WI38 (cell line): ENCODE measurements at regions not wholly inside any gene's neighbourhood (a gene's known extent, or its start where the extent isn't known, plus 50 kb on each side); places are given as distances from the start of the nearest gene placed in this dataset.
"Not testable (repeated sequence)": the region's sequence is repeated elsewhere in the genome, so short reads cannot be mapped to it uniquely, and the experiment has no call there.

Experiments used
- H3K4me3 ChIP-seq: 2 replicates; pipeline ENCODE4 v1.5.1; 2011; ENCODE audit warnings: low read depth, mild to moderate bottlenecking, control low read depth, low read length
- TF ChIP-seq, protein P1 (sequence below): IDR thresholded peaks from 2 replicates; pipeline ENCODE4 v1.5.1; 2012; ENCODE audit warnings: low read depth, mild to moderate bottlenecking, control low read depth, low read length

DNA sequence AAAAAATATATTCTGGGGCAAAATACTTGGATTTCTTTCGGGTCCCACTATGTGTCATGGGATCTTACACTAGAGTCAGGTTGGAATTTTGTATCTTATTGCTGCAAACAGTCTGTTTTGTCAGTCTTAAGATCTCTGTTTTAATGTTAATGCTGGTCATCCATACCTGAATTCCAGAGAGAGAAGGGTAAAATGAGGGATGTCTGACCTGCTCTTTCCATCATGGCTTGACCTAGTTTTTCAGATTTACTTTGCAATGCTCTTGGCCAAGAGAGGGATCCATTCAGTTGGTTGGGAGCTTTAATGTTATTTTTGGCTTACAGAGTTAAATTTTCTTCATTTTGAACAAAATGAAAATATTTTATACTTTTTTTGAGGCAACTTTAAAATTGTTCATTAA lies 117.2 kb downstream of the CASP12 start:
- TF ChIP-seq, protein P1, sequence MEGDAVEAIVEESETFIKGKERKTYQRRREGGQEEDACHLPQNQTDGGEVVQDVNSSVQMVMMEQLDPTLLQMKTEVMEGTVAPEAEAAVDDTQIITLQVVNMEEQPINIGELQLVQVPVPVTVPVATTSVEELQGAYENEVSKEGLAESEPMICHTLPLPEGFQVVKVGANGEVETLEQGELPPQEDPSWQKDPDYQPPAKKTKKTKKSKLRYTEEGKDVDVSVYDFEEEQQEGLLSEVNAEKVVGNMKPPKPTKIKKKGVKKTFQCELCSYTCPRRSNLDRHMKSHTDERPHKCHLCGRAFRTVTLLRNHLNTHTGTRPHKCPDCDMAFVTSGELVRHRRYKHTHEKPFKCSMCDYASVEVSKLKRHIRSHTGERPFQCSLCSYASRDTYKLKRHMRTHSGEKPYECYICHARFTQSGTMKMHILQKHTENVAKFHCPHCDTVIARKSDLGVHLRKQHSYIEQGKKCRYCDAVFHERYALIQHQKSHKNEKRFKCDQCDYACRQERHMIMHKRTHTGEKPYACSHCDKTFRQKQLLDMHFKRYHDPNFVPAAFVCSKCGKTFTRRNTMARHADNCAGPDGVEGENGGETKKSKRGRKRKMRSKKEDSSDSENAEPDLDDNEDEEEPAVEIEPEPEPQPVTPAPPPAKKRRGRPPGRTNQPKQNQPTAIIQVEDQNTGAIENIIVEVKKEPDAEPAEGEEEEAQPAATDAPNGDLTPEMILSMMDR = no peak
- H3K4me3 ChIP-seq = no peak overlapping the region

DNA sequence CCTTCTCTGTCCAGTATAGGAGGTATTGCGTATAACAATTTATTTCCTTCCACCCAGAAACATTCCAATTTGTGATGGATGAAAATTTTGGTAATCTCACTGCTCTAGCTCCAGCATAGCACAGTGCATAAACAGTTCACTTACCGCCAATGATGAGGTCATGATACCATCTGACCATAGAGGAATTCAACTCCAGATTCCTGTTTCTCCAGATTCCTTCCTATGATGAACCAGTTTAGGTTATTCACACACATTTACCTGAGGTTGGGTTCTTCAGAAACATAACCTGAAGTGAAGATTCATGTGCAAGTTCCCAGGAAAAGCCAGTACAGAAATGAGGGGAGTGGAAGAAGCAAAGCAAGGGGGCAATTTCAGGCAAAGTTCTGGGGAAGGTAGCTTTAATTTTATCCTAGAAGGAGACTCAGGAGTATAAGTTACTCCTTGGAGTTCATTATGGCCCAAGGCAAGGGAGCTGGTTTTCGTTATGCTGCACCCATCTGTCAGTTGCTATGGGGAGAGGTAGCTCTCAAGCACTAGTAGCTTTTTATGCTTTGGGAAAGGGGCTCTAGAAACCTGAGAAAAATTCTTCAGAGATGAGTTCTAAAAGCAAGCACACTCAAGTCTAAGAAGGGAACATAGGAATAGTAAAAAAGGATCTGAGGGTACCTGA lies 121.6 kb downstream of the CASP12 start:
- TF ChIP-seq, protein P1 = no peak
- no peak overlapping the region for H3K4me3 ChIP-seq

DNA sequence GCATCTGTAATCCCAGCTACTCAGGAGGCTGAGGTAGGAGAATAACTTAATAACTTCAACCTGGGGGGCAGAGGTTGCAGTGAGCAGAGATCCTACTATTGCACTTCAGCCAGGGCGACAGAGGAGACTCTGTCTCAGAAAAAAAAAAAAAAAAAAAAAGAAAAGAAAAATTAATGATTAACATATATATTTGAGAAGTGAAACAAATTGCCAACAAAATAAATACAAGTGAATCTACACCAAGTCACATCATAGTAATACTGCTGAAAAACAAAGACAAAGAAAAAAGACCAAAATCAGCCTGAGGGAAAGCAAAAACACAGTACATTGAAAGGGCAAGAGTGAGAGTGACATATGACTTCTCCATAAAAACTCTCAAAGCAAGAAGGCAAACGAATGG lies 123.7 kb downstream of the CASP12 start:
- H3K4me3 ChIP-seq = no peak overlapping the region
- TF ChIP-seq, protein P1 = no peak

DNA sequence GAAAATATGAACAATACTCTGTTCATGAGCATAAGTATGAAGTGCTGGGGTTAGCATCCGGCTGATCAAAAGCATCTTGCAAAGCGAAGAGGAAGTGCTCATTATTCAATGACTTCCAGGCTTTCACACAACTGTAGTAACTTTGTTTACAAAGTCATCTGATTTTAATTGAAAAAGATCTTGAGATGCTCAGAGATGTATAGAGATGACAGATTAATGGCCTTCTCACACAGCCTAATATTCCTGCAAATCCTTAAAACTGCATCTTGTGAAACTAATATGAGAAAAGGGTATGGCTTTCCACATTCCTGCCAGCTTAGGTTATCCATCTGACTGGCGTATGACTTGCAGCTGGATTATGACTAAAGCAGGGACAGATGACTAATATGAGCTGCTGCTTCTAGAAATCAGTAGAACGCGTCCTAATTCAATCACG lies 125.4 kb downstream of the CASP12 start:
- TF ChIP-seq, protein P1 = no peak
- H3K4me3 ChIP-seq = no peak overlapping the region

DNA sequence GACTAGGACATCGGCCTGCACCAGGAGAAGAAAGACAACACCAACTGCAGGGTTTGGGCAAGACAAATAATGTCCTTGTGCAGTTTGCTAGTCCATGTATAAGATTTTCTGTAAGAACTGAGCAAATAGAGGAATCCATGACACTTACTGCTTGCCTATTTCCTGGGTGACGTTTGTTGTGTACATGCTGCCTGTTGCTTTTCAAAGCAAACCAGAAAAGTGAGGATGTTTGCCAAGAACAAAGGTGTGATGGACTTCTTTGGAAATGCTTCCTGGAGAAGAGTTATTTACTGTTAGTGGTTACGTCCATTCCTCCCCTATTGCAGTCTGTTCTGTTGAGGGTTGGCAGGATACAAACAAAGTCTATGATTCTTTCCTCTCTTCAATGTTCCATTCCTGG lies 126.5 kb downstream of the CASP12 start:
- no peak overlapping the region for H3K4me3 ChIP-seq
- TF ChIP-seq, protein P1 = no peak

DNA sequence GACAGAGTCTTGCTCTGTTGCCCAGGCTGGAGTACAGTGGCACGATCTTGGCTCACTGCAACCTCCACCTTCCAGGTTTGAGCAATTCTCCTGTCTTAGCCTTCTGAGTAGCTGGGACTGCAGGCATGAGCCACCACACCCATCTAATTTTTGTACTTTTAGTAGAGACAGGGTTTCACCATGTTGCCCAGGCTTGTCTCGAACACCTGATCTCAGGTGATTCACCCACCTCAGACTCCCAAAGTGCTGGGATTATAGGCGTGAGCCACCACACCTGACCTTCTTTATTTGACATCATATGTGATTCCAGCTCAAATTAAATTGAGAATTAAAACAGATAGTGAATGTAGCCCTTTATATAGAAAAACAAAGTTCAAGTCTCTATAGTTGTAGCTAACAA lies 127.2 kb downstream of the CASP12 start:
- H3K4me3 ChIP-seq = not testable (repeated sequence)

DNA sequence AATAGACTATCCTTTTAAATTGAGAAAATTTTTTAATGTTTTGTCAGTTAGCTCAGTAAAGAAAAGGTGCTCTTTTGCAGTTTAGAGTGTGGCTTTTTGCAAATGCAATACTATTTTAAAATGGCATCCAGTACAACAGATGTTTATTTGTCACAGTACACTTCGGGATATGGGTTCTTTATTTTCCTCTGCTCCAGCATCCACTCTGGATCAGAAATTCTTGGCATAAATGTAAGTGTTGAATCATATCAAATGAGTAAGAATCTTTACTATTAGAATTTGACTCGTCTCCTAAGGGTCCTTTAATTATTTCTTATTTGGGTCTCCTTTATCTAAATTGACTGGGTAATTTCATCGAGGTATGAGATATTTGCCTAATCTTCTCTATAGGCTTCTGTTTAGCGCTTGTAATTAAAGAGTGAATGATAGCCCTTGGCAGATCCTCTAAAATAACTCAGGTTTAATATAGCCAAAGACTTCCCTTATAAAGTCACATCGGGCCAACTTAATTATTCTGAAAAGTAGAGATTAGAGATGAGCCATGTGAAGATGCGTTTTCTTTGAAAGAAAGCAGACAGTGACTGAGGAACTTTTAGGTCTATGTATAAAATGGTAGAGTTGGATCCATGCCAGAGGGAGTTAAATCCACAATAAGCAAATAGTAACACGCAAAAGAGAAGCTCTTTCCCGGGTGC lies 132.7 kb downstream of the CASP12 start:
- TF ChIP-seq, protein P1 = no peak
- no peak overlapping the region for H3K4me3 ChIP-seq
